Psoas muscle (tissue), 7 donors: ENCODE measurements at regions not wholly inside any gene's neighbourhood (a gene's known extent, or its start where the extent isn't known, plus 50 kb on each side); places are given as distances from the start of the nearest gene placed in this dataset.
"Not testable (repeated sequence)": the region's sequence is repeated elsewhere in the genome, so short reads cannot be mapped to it uniquely, and the experiment has no call there.

Experiments used
- ATAC-seq, 4 donors: fragments of 200-7000 bp; cut with Tn5 transposase; one replicate each; pipeline ENCODE4 v1.9.1; 2020; ENCODE audit warnings: moderate library complexity in 3 of 4, mild to moderate bottlenecking in 2 of 4
- DNase-seq, 2 donors: peaks; one replicate each; pipeline ENCODE4 v3.0.0-alpha.2; 2020
- H3K27ac ChIP-seq: fragments of 200-600 bp; one replicate; pipeline ENCODE4 v1.8.0; 2022
- H3K27me3 ChIP-seq, 3 donors: fragments of 200-600 bp in 1 of 3; one replicate each; pipeline versions ENCODE4 v1.6.1 to v1.8.0; 2013 to 2022; ENCODE audit warnings: low read length in 2 of 3, mild to moderate bottlenecking in 2 of 3, moderate library complexity in 1 of 3; ENCODE audit not compliant: insufficient read depth in 3 of 3
- H3K36me3 ChIP-seq, 2 donors: fragments of 200-600 bp in 1 of 2; one replicate each; pipeline versions ENCODE4 v1.6.1 to v1.8.0; 2013 to 2022; ENCODE audit warnings: low read depth in 1 of 2, mild to moderate bottlenecking in 1 of 2, moderate library complexity in 1 of 2; ENCODE audit not compliant: insufficient read depth in 1 of 2
- H3K4me1 ChIP-seq: fragments of 200-600 bp; one replicate; pipeline ENCODE4 v1.8.0; 2022
- H3K4me3 ChIP-seq: fragments of 200-600 bp; one replicate; pipeline ENCODE4 v1.8.0; 2022; ENCODE audit warnings: mild to moderate bottlenecking
- H3K9me3 ChIP-seq: fragments of 200-600 bp; one replicate; pipeline ENCODE4 v1.8.0; 2022
- WGBS, 3 donors: extraction: QIAGEN DNeasy Blood & Tissue Kit; methylation state at CpG; one replicate each; pipeline versions ENCODE4 v1.1.6 to v1.1.7; 2013; 5-methylcytosine and 5-hydroxymethylcytosine counted together
- intact Hi-C, 2 donors: fragments of 100-400 bp; cut with DNase I; formaldehyde crosslinking; loops; one replicate each; pipeline versions ENCODE4 v1.11.0 to v1.14.2; 2022
- TF ChIP-seq, protein P1 (sequence below): fragments of 200-600 bp; IDR thresholded peaks from one replicate; pipeline ENCODE4 v1.8.0; 2022; ENCODE audit warnings: antibody characterized with exemption
- donor health status: healthy with polysubstance abuse.
- donor health status: DM: no; HTN: no; CAD: no; lungs with moderate emphysema.
- donor health status: Bipolar disorder and iron deficiency.
- donor health status: healthy.
- donor health status: DM: yes; HTN: yes; CAD: no.
- donor health status: DM: no; HTN: no; CAD: no.
- donor health status: DM: yes; HTN: yes; CAD: no.

DNA sequence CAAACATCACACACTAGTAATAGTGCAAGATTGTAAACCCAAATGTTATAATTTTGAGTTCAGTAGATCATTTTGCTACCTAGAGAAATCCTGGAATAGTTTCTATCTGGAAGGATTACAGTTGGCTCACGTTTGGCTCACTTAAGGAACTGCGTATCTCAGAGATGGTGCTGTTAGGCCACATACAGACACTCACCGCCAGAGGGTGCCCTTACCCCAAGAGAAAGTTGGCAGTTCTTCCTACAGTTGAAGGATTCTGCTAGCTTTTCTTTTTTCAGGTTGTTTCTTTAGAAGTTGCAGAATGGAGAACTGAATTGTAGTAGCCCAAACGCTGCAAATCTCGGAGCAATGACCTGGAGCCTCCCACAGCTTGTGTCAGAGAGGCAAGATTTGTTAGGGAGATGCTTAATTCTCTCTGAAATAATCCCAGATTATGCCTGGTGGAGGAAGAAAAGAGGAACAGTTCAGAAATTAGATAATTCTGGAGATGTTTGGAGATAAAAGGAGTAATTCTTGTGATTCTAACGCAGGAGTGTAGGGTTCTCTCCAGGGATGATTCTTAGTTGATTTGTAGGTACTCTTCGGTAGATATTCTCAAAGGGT is 87.9 kb upstream of the PAPPA2 start:
- no peaks in the 10 kb centered on the region for H3K27me3 ChIP-seq
- peak; percentile 56 to 77 (median 72) for ATAC-seq

DNA sequence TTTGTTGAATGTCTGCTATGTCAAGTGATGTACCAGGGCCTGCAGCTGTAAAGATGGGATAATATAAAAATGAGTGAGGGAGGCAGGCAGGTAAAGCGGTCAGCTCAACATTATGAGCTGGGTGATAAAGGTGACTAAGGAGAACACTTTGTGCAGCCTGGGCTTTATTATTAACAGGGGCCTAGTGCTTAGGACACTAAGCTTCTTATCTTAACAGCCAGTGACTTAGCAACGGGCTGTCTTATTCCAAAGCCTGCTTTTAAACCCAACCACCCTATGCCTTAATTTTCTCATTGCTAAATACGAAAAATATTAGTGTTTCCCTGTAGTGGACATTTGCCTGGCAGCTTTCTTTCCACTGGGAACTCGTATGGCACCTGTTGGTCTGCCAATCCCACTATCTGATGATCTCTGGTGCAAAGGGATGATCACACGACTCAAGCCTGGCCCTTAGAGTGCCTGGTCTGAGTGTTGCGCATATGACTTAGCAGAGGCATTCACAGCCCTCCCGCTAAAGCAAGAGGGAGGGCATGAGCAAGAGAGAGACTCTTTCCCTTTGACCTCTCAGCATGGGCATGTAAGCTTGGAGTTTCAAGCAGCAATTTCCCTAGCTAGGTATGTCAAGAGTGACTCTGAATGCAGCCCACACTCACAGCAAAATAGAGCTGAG is 98.6 kb upstream of the PAPPA2 start:
- H3K4me3 ChIP-seq: no peak overlapping the region
- no peaks in the 10 kb centered on the region for H3K4me1 ChIP-seq
- WGBS, 3 donors: 55 to 57% (median 56%) methylated on average over 7 of the region's 7 CpGs
- H3K9me3 ChIP-seq: no peaks in the 10 kb centered on the region
- DNase-seq (no peak), ATAC-seq (no peak)
- H3K27me3 ChIP-seq: no peaks in the 10 kb centered on the region
- intact Hi-C loops: no loop called here
- H3K27ac ChIP-seq: no peak overlapping the region
- H3K36me3 ChIP-seq: no peaks in the 10 kb centered on the region
- TF ChIP-seq, protein P1, sequence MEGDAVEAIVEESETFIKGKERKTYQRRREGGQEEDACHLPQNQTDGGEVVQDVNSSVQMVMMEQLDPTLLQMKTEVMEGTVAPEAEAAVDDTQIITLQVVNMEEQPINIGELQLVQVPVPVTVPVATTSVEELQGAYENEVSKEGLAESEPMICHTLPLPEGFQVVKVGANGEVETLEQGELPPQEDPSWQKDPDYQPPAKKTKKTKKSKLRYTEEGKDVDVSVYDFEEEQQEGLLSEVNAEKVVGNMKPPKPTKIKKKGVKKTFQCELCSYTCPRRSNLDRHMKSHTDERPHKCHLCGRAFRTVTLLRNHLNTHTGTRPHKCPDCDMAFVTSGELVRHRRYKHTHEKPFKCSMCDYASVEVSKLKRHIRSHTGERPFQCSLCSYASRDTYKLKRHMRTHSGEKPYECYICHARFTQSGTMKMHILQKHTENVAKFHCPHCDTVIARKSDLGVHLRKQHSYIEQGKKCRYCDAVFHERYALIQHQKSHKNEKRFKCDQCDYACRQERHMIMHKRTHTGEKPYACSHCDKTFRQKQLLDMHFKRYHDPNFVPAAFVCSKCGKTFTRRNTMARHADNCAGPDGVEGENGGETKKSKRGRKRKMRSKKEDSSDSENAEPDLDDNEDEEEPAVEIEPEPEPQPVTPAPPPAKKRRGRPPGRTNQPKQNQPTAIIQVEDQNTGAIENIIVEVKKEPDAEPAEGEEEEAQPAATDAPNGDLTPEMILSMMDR: no peak

More for the DNA sequence above, 87.9 kb upstream of the PAPPA2 start:
- Histone ChIP-seq H3K4me1 (no peaks in the 10 kb centered on the region), H3K27ac (no peak overlapping the region), H3K9me3 (no peaks in the 10 kb centered on the region), H3K4me3 (no peak overlapping the region), H3K36me3 (no peaks in the 10 kb centered on the region)
- TF ChIP-seq, protein P1: peak; percentile 79
- DNase-seq: peak; percentile 66 to 76
- 20 to 23% (median 22%) methylated on average over 7 of the region's 7 CpGs for WGBS, 3 donors
- intact Hi-C loops: loop anchor here (2.0 to 10.0 kb wide), 5 partner anchors 187 to 510 kb away; no protein-coding TSS in a partner anchor

DNA sequence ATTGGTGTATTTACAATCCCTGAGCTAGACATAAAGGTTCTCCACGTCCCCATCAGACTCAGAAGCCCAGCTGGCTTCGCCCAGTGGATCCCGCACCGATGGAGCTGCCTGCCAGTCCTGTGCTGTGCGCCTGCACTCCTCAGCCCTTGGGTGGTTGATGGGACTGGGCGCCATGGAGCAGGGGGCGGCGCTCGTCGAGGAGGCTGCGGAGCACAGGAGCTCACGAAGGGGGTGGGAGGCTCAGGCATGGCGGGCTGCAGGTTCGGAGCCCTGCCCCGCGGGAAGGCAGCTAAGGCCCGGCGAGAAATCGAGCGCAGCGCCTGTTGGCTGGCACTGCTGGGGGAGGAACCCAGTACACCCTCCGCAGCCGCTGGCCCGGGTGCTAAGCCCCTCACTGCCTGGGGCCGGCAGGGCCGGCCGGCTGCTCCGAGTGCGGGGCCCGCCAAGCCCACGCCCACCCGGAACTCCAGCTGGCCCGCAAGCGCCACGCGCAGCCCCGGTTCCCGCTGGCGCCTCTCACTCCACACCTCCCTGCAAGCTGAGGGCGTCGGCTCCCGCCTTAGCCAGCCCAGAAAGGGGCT is 113.8 kb upstream of the PAPPA2 start:
- H3K36me3 ChIP-seq, H3K27ac ChIP-seq, H3K4me1 ChIP-seq, ATAC-seq, DNase-seq, H3K27me3 ChIP-seq, H3K4me3 ChIP-seq, intact Hi-C loops, H3K9me3 ChIP-seq: not testable (repeated sequence)
- 91 to 97% (median 95%) methylated on average over 29 to 39 of the region's 42 CpGs for WGBS, 3 donors

DNA sequence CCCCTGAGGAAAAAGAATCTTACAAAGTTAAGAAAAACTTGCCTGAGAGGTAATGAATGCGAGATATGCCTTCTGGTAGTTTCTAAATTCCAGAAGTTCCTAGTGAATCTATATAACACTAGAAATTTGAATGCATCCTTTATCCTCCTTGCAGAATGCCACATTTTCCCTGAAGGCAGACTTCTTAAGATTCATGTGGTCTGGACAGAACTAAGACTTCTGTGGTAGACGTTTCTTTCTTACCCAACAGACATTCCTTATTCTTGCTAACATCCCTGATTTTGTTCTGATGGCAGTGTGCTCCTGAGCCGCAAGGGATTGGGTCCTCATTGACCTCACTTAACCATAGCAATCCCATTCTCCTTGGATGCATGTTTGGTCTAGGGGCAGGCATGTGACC is 121.3 kb upstream of the PAPPA2 start:
- 73 to 79% (median 76%) methylated on average over 3 of the region's 3 CpGs for WGBS, 3 donors
- DNase-seq (no peak), ATAC-seq (no peak)
- H3K9me3 ChIP-seq: no peaks in the 10 kb centered on the region
- H3K4me1 ChIP-seq: no peaks in the 10 kb centered on the region
- no peak overlapping the region for H3K4me3 ChIP-seq
- peaks cover 0 to 2% (median 0%) of the 10 kb centered on the region in 3 donors for H3K27me3 ChIP-seq
- intact Hi-C loops: no loop called here
- TF ChIP-seq, protein P1: no peak
- H3K36me3 ChIP-seq: no peaks in the 10 kb centered on the region
- no peak overlapping the region for H3K27ac ChIP-seq

DNA sequence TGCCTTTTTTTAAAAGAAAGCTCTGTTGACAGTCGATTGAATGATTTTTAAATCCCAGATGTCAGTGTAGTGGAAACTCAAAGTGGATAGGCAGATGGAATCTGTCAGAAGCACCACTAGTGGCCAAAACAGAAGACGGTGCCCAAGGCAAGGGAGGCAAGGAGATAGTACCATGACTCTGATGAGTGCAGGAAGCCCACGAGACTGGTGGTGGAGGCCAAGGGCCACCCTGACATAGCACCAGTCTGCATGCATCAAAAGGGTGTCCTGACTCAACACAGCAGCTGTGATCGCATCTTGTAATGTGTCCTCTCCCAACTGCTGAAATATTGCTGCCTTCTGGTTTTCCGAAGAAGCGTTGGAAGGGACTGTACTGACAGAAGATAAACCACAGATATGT is 124.1 kb upstream of the PAPPA2 start:
- Histone ChIP-seq H3K9me3 (no peaks in the 10 kb centered on the region), H3K4me3 (no peak overlapping the region), H3K36me3 (no peaks in the 10 kb centered on the region), H3K4me1 (no peaks in the 10 kb centered on the region), H3K27ac (no peak overlapping the region), H3K27me3 (peaks cover 0 to 2% (median 0%) of the 10 kb centered on the region in 3 donors)
- intact Hi-C loops: no loop called here
- no peak for DNase-seq
- 45 to 69% (median 50%) methylated on average over 6 of the region's 6 CpGs for WGBS, 3 donors
- TF ChIP-seq, protein P1: no peak
- no peak for ATAC-seq
